Skeletal muscle satellite cell (primary cell): ENCODE measurements at regions not wholly inside any gene's neighbourhood (a gene's known extent, or its start where the extent isn't known, plus 50 kb on each side); places are given as distances from the start of the nearest gene placed in this dataset.

Experiments used
- H3K27me3 ChIP-seq: 2 replicates; pipeline ENCODE4 v1.7.0; 2013; ENCODE audit warnings: low read length; ENCODE audit not compliant: control insufficient read depth, insufficient read depth
- H3K36me3 ChIP-seq: 2 replicates; pipeline ENCODE4 v1.7.0; 2013; ENCODE audit warnings: mild to moderate bottlenecking, control low read depth, low read length; ENCODE audit not compliant: insufficient read depth
- H3K4me1 ChIP-seq: 2 replicates; pipeline ENCODE4 v1.7.0; 2013; ENCODE audit warnings: low read length; ENCODE audit not compliant: control insufficient read depth, insufficient read depth
- H3K4me2 ChIP-seq: 2 replicates; pipeline ENCODE4 v1.7.0; 2013; ENCODE audit warnings: mild to moderate bottlenecking, low read length
- H3K4me3 ChIP-seq: 2 replicates; pipeline ENCODE4 v1.7.0; 2013; ENCODE audit warnings: low read length
- H3K9ac ChIP-seq: 2 replicates; pipeline ENCODE4 v1.7.0; 2013; ENCODE audit warnings: mild to moderate bottlenecking, low read depth, low read length, moderate library complexity
- H3K9me3 ChIP-seq: replicated peaks from 2 replicates; pipeline ENCODE4 v1.7.0; 2013; ENCODE audit warnings: mild to moderate bottlenecking, control low read depth, low read length

- Histone ChIP-seq H3K4me1 (no peaks in the 10 kb centered on the region), H3K27me3 (no peaks in the 10 kb centered on the region), H3K9ac (no peak overlapping the region)
Observed at GRCh38 chr10:8985651-8986050, 931.2 kb downstream of the GATA3 start.

GRCh38 chr10:8986975-8987374 is 932.5 kb downstream of the GATA3 start:
- no peak overlapping the region for H3K4me2 ChIP-seq
- no peaks in the 10 kb centered on the region for H3K27me3 ChIP-seq
- no peaks in the 10 kb centered on the region for H3K9me3 ChIP-seq
- no peaks in the 10 kb centered on the region for H3K4me1 ChIP-seq
- H3K4me3 ChIP-seq, result no peak overlapping the region
- H3K36me3 ChIP-seq, result no peaks in the 10 kb centered on the region
- H3K9ac ChIP-seq, result no peak overlapping the region

More at GRCh38 chr10:8985651-8986050, 931.2 kb downstream of the GATA3 start:
- no peak overlapping the region for H3K4me3 ChIP-seq
- H3K4me2 ChIP-seq, result no peak overlapping the region
- no peaks in the 10 kb centered on the region for H3K36me3 ChIP-seq
- no peaks in the 10 kb centered on the region for H3K9me3 ChIP-seq

- no peaks in the 10 kb centered on the region for H3K9me3 ChIP-seq
- H3K9ac ChIP-seq, result no peak overlapping the region
- no peak overlapping the region for H3K4me3 ChIP-seq
- H3K4me2 ChIP-seq, result no peak overlapping the region
- no peaks in the 10 kb centered on the region for H3K27me3 ChIP-seq
- no peaks in the 10 kb centered on the region for H3K4me1 ChIP-seq
- H3K36me3 ChIP-seq, result no peaks in the 10 kb centered on the region
Observed at GRCh38 chr10:8987712-8988111, 933.2 kb downstream of the GATA3 start.

- H3K9ac ChIP-seq, result no peak overlapping the region
- no peak overlapping the region for H3K4me2 ChIP-seq
- no peaks in the 10 kb centered on the region for H3K9me3 ChIP-seq
- H3K36me3 ChIP-seq, result no peaks in the 10 kb centered on the region
- H3K27me3 ChIP-seq, result no peaks in the 10 kb centered on the region
- no peak overlapping the region for H3K4me3 ChIP-seq
- H3K4me1 ChIP-seq, result no peaks in the 10 kb centered on the region
Observed at GRCh38 chr10:8990280-8990987, 935.9 kb downstream of the GATA3 start.

- Histone ChIP-seq H3K4me2 (no peak overlapping the region), H3K27me3 (no peaks in the 10 kb centered on the region), H3K4me1 (no peaks in the 10 kb centered on the region), H3K9me3 (no peaks in the 10 kb centered on the region), H3K4me3 (no peak overlapping the region), H3K36me3 (no peaks in the 10 kb centered on the region), H3K9ac (no peak overlapping the region)
Observed at GRCh38 chr10:8992009-8992408, 937.5 kb downstream of the GATA3 start.

GRCh38 chr10:8993864-8994263 is 939.4 kb downstream of the GATA3 start:
- H3K9me3 ChIP-seq, result no peaks in the 10 kb centered on the region
- peaks cover 9% of the 10 kb centered on the region for H3K4me1 ChIP-seq
- H3K27me3 ChIP-seq, result no peaks in the 10 kb centered on the region
- no peak overlapping the region for H3K9ac ChIP-seq
- no peaks in the 10 kb centered on the region for H3K36me3 ChIP-seq
- no peak overlapping the region for H3K4me3 ChIP-seq
- no peak overlapping the region for H3K4me2 ChIP-seq

GRCh38 chr10:8998751-8999150 is 944.3 kb downstream of the GATA3 start:
- no peak overlapping the region for H3K4me2 ChIP-seq
- H3K9ac ChIP-seq, result peak overlapping the region; percentile 29
- H3K36me3 ChIP-seq, result no peaks in the 10 kb centered on the region
- H3K27me3 ChIP-seq, result no peaks in the 10 kb centered on the region
- H3K9me3 ChIP-seq, result no peaks in the 10 kb centered on the region
- no peak overlapping the region for H3K4me3 ChIP-seq
- peaks cover 16% of the 10 kb centered on the region for H3K4me1 ChIP-seq

- peaks cover 14% of the 10 kb centered on the region for H3K4me1 ChIP-seq
- H3K9me3 ChIP-seq, result no peaks in the 10 kb centered on the region
- no peak overlapping the region for H3K4me3 ChIP-seq
- H3K36me3 ChIP-seq, result no peaks in the 10 kb centered on the region
- no peak overlapping the region for H3K4me2 ChIP-seq
- no peak overlapping the region for H3K9ac ChIP-seq
- H3K27me3 ChIP-seq, result no peaks in the 10 kb centered on the region
Observed at GRCh38 chr10:9003122-9003521, 948.6 kb downstream of the GATA3 start.

- H3K4me1 ChIP-seq, result peaks cover 6% of the 10 kb centered on the region
- no peak overlapping the region for H3K4me3 ChIP-seq
- H3K9ac ChIP-seq, result no peak overlapping the region
- no peaks in the 10 kb centered on the region for H3K27me3 ChIP-seq
- H3K9me3 ChIP-seq, result no peaks in the 10 kb centered on the region
- no peak overlapping the region for H3K4me2 ChIP-seq
- no peaks in the 10 kb centered on the region for H3K36me3 ChIP-seq
Observed at GRCh38 chr10:9004736-9005135, 950.2 kb downstream of the GATA3 start.

GRCh38 chr10:9009505-9009904 is 955.0 kb downstream of the GATA3 start:
- H3K9ac ChIP-seq, result peak overlapping the region; percentile 72
- no peaks in the 10 kb centered on the region for H3K27me3 ChIP-seq
- H3K4me3 ChIP-seq, result no peak overlapping the region
- H3K4me1 ChIP-seq, result peaks cover 41% of the 10 kb centered on the region
- no peaks in the 10 kb centered on the region for H3K36me3 ChIP-seq
- H3K9me3 ChIP-seq, result no peaks in the 10 kb centered on the region
- peak overlapping the region; percentile 50 for H3K4me2 ChIP-seq

- peak overlapping the region; percentile 50 for H3K4me2 ChIP-seq
- H3K27me3 ChIP-seq, result no peaks in the 10 kb centered on the region
- H3K36me3 ChIP-seq, result no peaks in the 10 kb centered on the region
- H3K9ac ChIP-seq, result peak overlapping the region; percentile 72
- no peaks in the 10 kb centered on the region for H3K9me3 ChIP-seq
- peaks cover 41% of the 10 kb centered on the region for H3K4me1 ChIP-seq
- H3K4me3 ChIP-seq, result no peak overlapping the region
Observed at GRCh38 chr10:9010093-9010492, 955.6 kb downstream of the GATA3 start.

- H3K4me1 ChIP-seq, result peaks cover 41% of the 10 kb centered on the region
- H3K27me3 ChIP-seq, result no peaks in the 10 kb centered on the region
- no peaks in the 10 kb centered on the region for H3K36me3 ChIP-seq
- H3K9me3 ChIP-seq, result no peaks in the 10 kb centered on the region
- peak overlapping the region; percentile 52 for H3K4me2 ChIP-seq
- no peak overlapping the region for H3K4me3 ChIP-seq
- peak overlapping the region; percentile 72 for H3K9ac ChIP-seq
Observed at GRCh38 chr10:9010931-9011670, 956.6 kb downstream of the GATA3 start.
